ENCODE measurements at regions not wholly inside any gene's neighbourhood (a gene's known extent, or its start where the extent isn't known, plus 50 kb on each side); places are given as distances from the start of the nearest gene placed in this dataset.

- TF ChIP-seq CTCF (conservative IDR thresholded peaks at IDR 0.05; ENCODE audit: low read depth in 2 of 2) (no peak), EZH2 (IDR thresholded peaks at IDR 0.05; ENCODE audit: low read depth, unreplicated experiment) (no peak), JUNB (IDR thresholded peaks at IDR 0.05; ENCODE audit: unreplicated experiment) (no peak), POLR2AphosphoS5 (IDR thresholded peaks at IDR 0.05; ENCODE audit: low read depth) (no peak), REST (IDR thresholded peaks at IDR 0.05; ENCODE audit: unreplicated experiment) (no peak), EZH2phosphoT487 (IDR thresholded peaks at IDR 0.05; ENCODE audit: unreplicated experiment) (no peak), NANOG (IDR thresholded peaks at IDR 0.05; ENCODE audit: borderline replicate concordance) (no peak), ZNF462 (CRISPR knock-in tag; IDR thresholded peaks at IDR 0.05) (no peak), STAT1 (IDR thresholded peaks at IDR 0.05; ENCODE audit: unreplicated experiment) (no peak), ETS1 (IDR thresholded peaks at IDR 0.05) (no peak), ZNF331 (CRISPR knock-in tag; IDR thresholded peaks at IDR 0.05; ENCODE audit: low read depth) (no peak)
These were observed 841.0 kb downstream of the STIM2 start for GRCh38 chr4:27701606-27702005.
